HG03575 (cell line): ENCODE measurements at regions not wholly inside any gene's neighbourhood (a gene's known extent, or its start where the extent isn't known, plus 50 kb on each side); places are given as distances from the start of the nearest gene placed in this dataset.

Experiments
- ATAC-seq: cut with Tn5 transposase; IDR thresholded peaks from one replicate; pipeline ENCODE4 v1.9.1; 2021; ENCODE audit not compliant: unreplicated experiment, insufficient number of reproducible peaks, low FRiP score; ENCODE audit errors: extremely low read depth

DNA sequence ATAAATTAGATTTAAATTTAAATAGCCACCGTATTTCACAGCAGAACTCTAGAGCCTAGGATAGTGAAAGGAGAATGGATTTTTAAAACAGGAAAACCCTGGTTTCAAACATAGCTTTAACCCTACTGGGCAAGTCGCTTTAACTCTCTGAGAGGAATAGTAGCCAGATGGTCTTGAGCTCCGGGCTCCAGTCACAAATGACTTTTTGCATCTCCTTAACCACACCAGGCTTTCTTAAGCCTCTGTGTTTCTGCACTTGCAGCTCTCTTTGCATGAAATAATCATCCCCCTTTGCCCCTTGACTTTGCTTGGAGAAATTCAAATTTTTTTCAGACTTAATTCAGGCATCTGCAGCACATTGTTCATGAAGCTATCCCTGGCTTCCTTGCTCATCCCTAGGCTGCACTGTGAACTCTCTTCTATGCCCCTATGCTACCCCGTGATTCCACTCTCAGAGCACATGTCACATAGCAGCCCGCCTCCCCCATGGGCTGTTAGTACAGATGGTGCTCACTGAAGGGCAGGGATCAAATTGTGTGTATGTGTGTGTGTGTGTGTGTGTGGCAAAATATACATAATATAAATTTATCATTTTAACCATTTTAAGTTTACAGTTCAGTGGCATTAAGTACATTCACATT is 68.8 kb upstream of the DAB1 start:
- no peak for ATAC-seq

DNA sequence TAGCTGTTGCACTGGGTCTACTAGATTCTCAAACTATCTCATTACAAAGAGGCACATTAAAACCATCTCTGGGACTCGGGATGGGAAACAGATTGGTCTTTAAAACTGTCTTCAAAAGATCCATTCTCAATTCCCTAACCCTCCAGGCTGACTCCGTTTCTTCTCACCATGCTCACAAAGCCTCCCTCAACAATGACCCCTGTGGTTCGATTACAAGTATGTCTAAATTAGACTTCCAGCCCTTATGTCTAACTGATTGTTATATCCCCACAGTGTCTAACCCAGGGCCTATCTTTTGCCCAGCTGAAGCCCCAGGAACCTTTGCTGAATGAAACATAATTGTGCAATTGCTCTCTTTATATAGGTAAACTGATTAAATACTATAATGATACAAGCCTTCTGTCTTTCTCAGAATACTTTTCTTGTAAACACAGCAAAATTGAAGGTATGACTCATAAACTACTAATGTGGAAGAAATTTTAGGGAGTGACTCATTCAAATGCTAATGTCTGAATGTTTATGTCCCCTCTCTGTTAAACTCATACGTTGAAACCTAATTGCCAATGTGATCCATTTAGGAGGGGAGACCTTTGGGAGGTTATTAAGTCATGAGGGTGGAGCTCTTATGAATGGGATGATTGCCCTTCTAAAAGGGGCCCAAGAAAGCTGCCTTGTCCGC is 65.6 kb upstream of the DAB1 start:
- no peak for ATAC-seq

DNA sequence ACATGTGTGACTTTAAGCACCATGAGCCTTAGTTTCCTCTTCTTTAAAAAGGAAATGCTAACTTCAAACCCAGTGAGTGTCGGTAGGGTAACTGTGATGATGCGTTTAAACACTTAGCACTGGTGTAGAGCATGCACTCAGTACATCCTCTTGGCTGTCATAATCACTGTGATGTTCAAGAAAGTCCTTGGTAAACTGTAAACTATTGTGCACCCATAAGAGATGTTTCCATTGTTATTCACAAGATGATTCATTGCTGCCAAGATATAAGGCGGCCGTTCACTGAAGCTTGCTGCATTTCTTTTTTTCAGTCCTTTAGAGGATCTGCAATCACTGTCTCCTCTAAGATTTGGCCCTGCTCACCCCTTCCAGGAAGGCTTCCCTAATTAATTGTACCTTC is 61.8 kb upstream of the DAB1 start:
- ATAC-seq, result no peak

DNA sequence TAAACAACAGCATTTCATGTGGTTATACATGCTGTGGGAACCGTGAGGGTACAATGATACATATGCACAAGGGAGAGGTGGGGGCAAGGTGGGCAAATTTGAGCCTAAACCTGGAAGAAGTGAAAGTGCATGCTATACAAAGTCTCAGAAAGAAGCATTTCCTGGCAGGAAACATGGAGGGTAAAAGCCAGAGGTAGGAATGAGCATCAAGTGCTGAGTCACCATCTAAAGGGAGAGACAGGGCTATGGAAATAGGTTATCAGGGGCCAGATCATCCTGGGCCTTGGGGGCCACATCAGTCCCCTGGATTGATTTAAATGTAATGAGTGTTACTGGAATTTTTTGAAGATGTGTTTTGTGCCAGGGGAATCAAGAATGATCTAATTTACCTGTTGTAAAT is 60.1 kb upstream of the DAB1 start:
- ATAC-seq, result no peak

DNA sequence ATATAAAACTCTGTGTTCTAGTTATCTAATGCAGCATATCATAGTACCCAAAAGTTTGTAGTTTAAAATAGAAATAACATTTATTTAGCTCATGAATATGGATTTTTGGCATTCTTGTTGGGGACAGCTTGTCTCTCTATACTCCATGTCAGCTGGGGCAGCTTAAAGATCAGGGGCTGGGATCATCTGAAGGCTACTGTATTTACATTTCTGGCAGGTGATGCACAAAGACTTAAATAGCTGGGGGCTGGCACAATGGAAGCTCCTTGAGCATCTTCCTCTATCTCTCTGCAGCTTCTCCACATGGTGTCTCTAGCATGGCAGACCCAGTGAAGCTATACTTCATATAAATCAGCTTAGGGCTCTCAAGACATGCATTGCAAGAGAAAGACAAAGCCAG is 55.6 kb upstream of the DAB1 start:
- no peak for ATAC-seq

DNA sequence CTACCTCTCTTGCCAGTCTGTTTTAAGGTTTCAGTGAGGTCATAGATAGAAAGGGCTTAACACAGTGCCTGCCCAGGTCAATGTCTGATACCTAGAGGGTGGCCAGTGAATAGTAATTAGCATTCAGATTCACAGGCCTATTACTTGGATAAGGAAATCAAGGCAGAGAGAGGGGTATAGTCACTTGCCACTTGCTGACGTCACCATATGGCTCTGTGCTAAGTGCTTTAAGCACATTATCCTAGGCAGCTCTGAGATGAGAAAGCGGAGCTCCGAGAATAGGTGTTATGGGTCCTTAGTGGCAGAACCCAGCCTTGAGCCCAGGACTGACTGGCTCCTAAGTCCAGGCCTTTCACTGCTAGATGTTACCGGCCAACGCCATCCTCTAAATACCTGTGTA is 51.5 kb upstream of the DAB1 start:
- ATAC-seq, result no peak

DNA sequence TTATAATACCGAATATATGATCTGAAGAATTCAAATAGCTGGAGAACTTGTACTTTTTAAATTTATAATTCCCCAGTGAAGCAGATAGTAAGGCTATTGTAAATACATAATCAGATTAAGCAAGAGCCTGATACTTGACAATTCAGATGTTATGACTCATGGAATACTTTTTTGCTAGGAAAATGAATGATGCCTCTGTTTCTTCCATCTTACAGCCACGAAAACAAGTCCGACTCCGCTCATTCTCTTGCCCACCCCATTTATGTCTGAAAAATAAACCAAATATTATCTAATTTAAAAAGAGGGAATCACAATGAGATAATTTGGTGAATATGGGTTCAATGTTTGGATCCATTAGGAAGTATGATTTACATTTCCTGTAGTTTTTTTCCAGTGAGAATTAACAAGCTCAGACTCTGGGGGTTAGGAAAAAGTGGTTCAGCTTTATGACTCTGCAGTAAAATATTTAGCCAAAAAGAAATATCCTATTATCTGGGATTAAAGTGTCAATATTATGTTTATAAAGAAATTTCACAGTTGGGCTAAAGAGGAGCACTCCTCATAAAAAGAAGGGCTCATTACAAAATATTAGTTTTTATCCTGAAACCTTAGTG is 50.4 kb upstream of the DAB1 start:
- ATAC-seq, result no peak
